ENCODE measurements at regions not wholly inside any gene's neighbourhood (a gene's known extent, or its start where the extent isn't known, plus 50 kb on each side); places are given as distances from the start of the nearest gene placed in this dataset.

GRCh38 chr6:55023230-55023629 lies 151.1 kb upstream of the HCRTR2 start:
- Mint-ChIP-seq H3K4me1 (ENCODE audit: low read depth) (no peaks in the 10 kb centered on the region), H3K9me3 (peaks cover 3% of the 10 kb centered on the region), H3K36me3 (ENCODE audit: low read depth) (no peaks in the 10 kb centered on the region), H3K27ac (no peak overlapping the region), H3K27me3 (ENCODE audit: insufficient read depth) (no peaks in the 10 kb centered on the region), H3K4me3 (no peak overlapping the region)
- intact Hi-C loops (cut with micrococcal nuclease), result no loop called here
- no peak for DNase-seq (ENCODE audit: low spot score)

GRCh38 chr6:55033016-55033546 lies 141.2 kb upstream of the HCRTR2 start:
- Mint-ChIP-seq H3K9me3 (peaks cover 10% of the 10 kb centered on the region), H3K36me3 (ENCODE audit: low read depth) (no peaks in the 10 kb centered on the region), H3K4me1 (ENCODE audit: low read depth) (no peaks in the 10 kb centered on the region), H3K27ac (no peak overlapping the region), H3K4me3 (no peak overlapping the region), H3K27me3 (ENCODE audit: insufficient read depth) (no peaks in the 10 kb centered on the region)
- intact Hi-C loops (cut with micrococcal nuclease), result no loop called here
- no peak for DNase-seq (ENCODE audit: low spot score)

GRCh38 chr6:55034752-55035151 lies 139.6 kb upstream of the HCRTR2 start:
- intact Hi-C loops (cut with micrococcal nuclease), result no loop called here
- Mint-ChIP-seq H3K4me1 (ENCODE audit: low read depth) (no peaks in the 10 kb centered on the region), H3K36me3 (ENCODE audit: low read depth) (no peaks in the 10 kb centered on the region), H3K4me3 (no peak overlapping the region), H3K27me3 (ENCODE audit: insufficient read depth) (no peaks in the 10 kb centered on the region), H3K27ac (no peak overlapping the region), H3K9me3 (peaks cover 10% of the 10 kb centered on the region)
- DNase-seq (ENCODE audit: low spot score), result no peak

- intact Hi-C loops (cut with micrococcal nuclease), result no loop called here
- H3K27ac Mint-ChIP-seq, result no peak overlapping the region
- peaks cover 6% of the 10 kb centered on the region for H3K9me3 Mint-ChIP-seq
- H3K4me3 Mint-ChIP-seq, result no peak overlapping the region
- DNase-seq (ENCODE audit: low spot score), result no peak
- no peaks in the 10 kb centered on the region for H3K36me3 Mint-ChIP-seq (ENCODE audit: low read depth)
- no peaks in the 10 kb centered on the region for H3K4me1 Mint-ChIP-seq (ENCODE audit: low read depth)
- H3K27me3 Mint-ChIP-seq (ENCODE audit: insufficient read depth), result no peaks in the 10 kb centered on the region
Observed at GRCh38 chr6:55040102-55040848, 134.0 kb upstream of the HCRTR2 start.

- no peak for DNase-seq (ENCODE audit: low spot score)
- intact Hi-C loops (cut with micrococcal nuclease), result no loop called here
- peaks cover 2% of the 10 kb centered on the region for H3K27me3 Mint-ChIP-seq (ENCODE audit: insufficient read depth)
- no peak overlapping the region for H3K4me3 Mint-ChIP-seq
- no peaks in the 10 kb centered on the region for H3K36me3 Mint-ChIP-seq (ENCODE audit: low read depth)
- H3K4me1 Mint-ChIP-seq (ENCODE audit: low read depth), result no peaks in the 10 kb centered on the region
- H3K27ac Mint-ChIP-seq, result no peak overlapping the region
- no peaks in the 10 kb centered on the region for H3K9me3 Mint-ChIP-seq
Observed at GRCh38 chr6:55046869-55047422, 127.4 kb upstream of the HCRTR2 start.

- no peak overlapping the region for H3K27ac Mint-ChIP-seq
- H3K27me3 Mint-ChIP-seq (ENCODE audit: insufficient read depth), result peaks cover 2% of the 10 kb centered on the region
- no peak for DNase-seq (ENCODE audit: low spot score)
- H3K9me3 Mint-ChIP-seq, result no peaks in the 10 kb centered on the region
- intact Hi-C loops (cut with micrococcal nuclease), result no loop called here
- no peak overlapping the region for H3K4me3 Mint-ChIP-seq
- no peaks in the 10 kb centered on the region for H3K36me3 Mint-ChIP-seq (ENCODE audit: low read depth)
- no peaks in the 10 kb centered on the region for H3K4me1 Mint-ChIP-seq (ENCODE audit: low read depth)
Observed at GRCh38 chr6:55047451-55048044, 126.8 kb upstream of the HCRTR2 start.

- no peaks in the 10 kb centered on the region for H3K9me3 Mint-ChIP-seq
- H3K4me1 Mint-ChIP-seq (ENCODE audit: low read depth), result no peaks in the 10 kb centered on the region
- DNase-seq (ENCODE audit: low spot score), result no peak
- no peaks in the 10 kb centered on the region for H3K36me3 Mint-ChIP-seq (ENCODE audit: low read depth)
- intact Hi-C loops (cut with micrococcal nuclease), result no loop called here
- H3K4me3 Mint-ChIP-seq, result no peak overlapping the region
- H3K27ac Mint-ChIP-seq, result no peak overlapping the region
- H3K27me3 Mint-ChIP-seq (ENCODE audit: insufficient read depth), result peaks cover 2% of the 10 kb centered on the region
Observed at GRCh38 chr6:55049866-55050265, 124.4 kb upstream of the HCRTR2 start.

GRCh38 chr6:55052846-55053245 lies 121.5 kb upstream of the HCRTR2 start:
- DNase-seq (ENCODE audit: low spot score), result no peak
- intact Hi-C loops (cut with micrococcal nuclease), result no loop called here
- H3K36me3 Mint-ChIP-seq (ENCODE audit: low read depth), result no peaks in the 10 kb centered on the region
- no peak overlapping the region for H3K27ac Mint-ChIP-seq
- H3K4me1 Mint-ChIP-seq (ENCODE audit: low read depth), result no peaks in the 10 kb centered on the region
- H3K9me3 Mint-ChIP-seq, result no peaks in the 10 kb centered on the region
- no peak overlapping the region for H3K4me3 Mint-ChIP-seq
- H3K27me3 Mint-ChIP-seq (ENCODE audit: insufficient read depth), result no peaks in the 10 kb centered on the region

- Mint-ChIP-seq H3K27ac (no peak overlapping the region), H3K4me1 (ENCODE audit: low read depth) (no peaks in the 10 kb centered on the region), H3K9me3 (peaks cover 8% of the 10 kb centered on the region), H3K4me3 (no peak overlapping the region), H3K27me3 (ENCODE audit: insufficient read depth) (no peaks in the 10 kb centered on the region), H3K36me3 (ENCODE audit: low read depth) (no peaks in the 10 kb centered on the region)
- no peak for DNase-seq (ENCODE audit: low spot score)
- intact Hi-C loops (cut with micrococcal nuclease), result no loop called here
Observed at GRCh38 chr6:55058682-55059081, 115.6 kb upstream of the HCRTR2 start.

GRCh38 chr6:55064711-55065420 lies 109.4 kb upstream of the HCRTR2 start:
- Mint-ChIP-seq H3K9me3 (peaks cover 3% of the 10 kb centered on the region), H3K27me3 (ENCODE audit: insufficient read depth) (no peaks in the 10 kb centered on the region), H3K4me1 (ENCODE audit: low read depth) (no peaks in the 10 kb centered on the region), H3K4me3 (no peak overlapping the region), H3K27ac (no peak overlapping the region), H3K36me3 (ENCODE audit: low read depth) (no peaks in the 10 kb centered on the region)
- DNase-seq (ENCODE audit: low spot score), result no peak
- intact Hi-C loops (cut with micrococcal nuclease), result loop anchor here (5.0 kb wide), 1 partner anchor 1088 kb away; no protein-coding TSS in a partner anchor

- no peak overlapping the region for H3K4me3 Mint-ChIP-seq
- intact Hi-C loops (cut with micrococcal nuclease), result loop anchor here (2.0 to 5.0 kb wide), 2 partner anchors 350 to 1092 kb away; no protein-coding TSS in a partner anchor
- H3K9me3 Mint-ChIP-seq, result no peaks in the 10 kb centered on the region
- no peaks in the 10 kb centered on the region for H3K4me1 Mint-ChIP-seq (ENCODE audit: low read depth)
- no peaks in the 10 kb centered on the region for H3K36me3 Mint-ChIP-seq (ENCODE audit: low read depth)
- no peaks in the 10 kb centered on the region for H3K27me3 Mint-ChIP-seq (ENCODE audit: insufficient read depth)
- no peak overlapping the region for H3K27ac Mint-ChIP-seq
- DNase-seq (ENCODE audit: low spot score), result no peak
Observed at GRCh38 chr6:55069132-55069781, 105.1 kb upstream of the HCRTR2 start.

- DNase-seq (ENCODE audit: low spot score), result no peak
- no peak overlapping the region for H3K27ac Mint-ChIP-seq
- no peaks in the 10 kb centered on the region for H3K4me1 Mint-ChIP-seq (ENCODE audit: low read depth)
- intact Hi-C loops (cut with micrococcal nuclease), result no loop called here
- H3K9me3 Mint-ChIP-seq, result no peaks in the 10 kb centered on the region
- H3K27me3 Mint-ChIP-seq (ENCODE audit: insufficient read depth), result no peaks in the 10 kb centered on the region
- no peaks in the 10 kb centered on the region for H3K36me3 Mint-ChIP-seq (ENCODE audit: low read depth)
- no peak overlapping the region for H3K4me3 Mint-ChIP-seq
Observed at GRCh38 chr6:55082021-55082420, 92.3 kb upstream of the HCRTR2 start.

Data from activated T-helper 1 cell treated with anti-CD3 and anti-CD28 coated beads, Interleukin-12 subunit alpha, Interleukin-12 subunit beta, Interleukin-2, Interleukin-4 antibody, amounts not matched to agents 30 ng/mL and 10 ng/mL and 1 ng/mL, durations not matched to agents 14 hours and 24 hours and 36 hours (primary cell).